CD4-positive, alpha-beta T cell treated with Interleukin-17A for 4 hours (primary cell): ENCODE measurements at regions not wholly inside any gene's neighbourhood (a gene's known extent, or its start where the extent isn't known, plus 50 kb on each side); places are given as distances from the start of the nearest gene placed in this dataset.
A peak's percentile ranks its signal among the peaks of the same experiment; 100 is the strongest.

ENCODE experiments used
- DNase-seq: peaks from one replicate; pipeline ENCODE4 v3.0.0-alpha.2; 2020; ENCODE audit warnings: mixed read lengths

DNA sequence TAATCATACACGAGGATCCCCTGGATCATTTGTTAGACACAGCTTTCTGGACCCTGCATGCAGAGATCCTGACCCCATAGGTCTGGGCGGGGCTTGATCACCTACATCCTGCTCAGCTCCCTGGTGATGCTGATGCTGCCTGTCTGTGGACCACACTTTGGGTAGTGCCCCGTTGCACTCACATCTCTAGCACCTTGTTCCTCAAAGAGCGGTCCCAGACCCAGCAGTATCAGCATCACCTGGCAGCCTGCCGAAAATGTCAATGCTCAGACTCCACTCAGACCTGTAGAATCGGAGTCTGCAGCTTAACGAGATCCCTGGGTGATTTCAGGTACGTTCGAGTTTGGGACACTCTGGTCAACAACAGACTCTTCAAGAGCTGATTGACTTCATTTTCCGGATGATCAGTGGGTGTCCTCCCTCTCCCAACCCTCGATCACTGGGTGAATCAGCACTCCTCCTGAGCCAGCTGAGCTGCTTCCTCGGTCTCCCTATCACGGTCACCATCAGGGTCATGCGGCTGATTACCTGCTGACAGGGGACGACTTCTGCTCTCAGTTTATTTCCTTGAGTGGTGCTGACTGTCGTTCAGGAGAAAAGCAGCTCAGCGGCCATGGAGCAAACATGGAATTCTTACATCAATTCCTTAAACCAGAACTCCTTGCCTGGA lies 150.6 kb upstream of the RAB12 start:
- DNase-seq: no peak

GRCh38 chr18:8460748-8461147 lies 148.5 kb upstream of the RAB12 start:
- DNase-seq: no peak

- DNase-seq: no peak
Measured at GRCh38 chr18:8461544-8461943, 147.7 kb upstream of the RAB12 start.

GRCh38 chr18:8462651-8463185 lies 146.5 kb upstream of the RAB12 start:
- DNase-seq: no peak

GRCh38 chr18:8463791-8464190 lies 145.4 kb upstream of the RAB12 start:
- no peak for DNase-seq

- DNase-seq: no peak
Measured at GRCh38 chr18:8468191-8468590, 141.0 kb upstream of the RAB12 start.

DNA sequence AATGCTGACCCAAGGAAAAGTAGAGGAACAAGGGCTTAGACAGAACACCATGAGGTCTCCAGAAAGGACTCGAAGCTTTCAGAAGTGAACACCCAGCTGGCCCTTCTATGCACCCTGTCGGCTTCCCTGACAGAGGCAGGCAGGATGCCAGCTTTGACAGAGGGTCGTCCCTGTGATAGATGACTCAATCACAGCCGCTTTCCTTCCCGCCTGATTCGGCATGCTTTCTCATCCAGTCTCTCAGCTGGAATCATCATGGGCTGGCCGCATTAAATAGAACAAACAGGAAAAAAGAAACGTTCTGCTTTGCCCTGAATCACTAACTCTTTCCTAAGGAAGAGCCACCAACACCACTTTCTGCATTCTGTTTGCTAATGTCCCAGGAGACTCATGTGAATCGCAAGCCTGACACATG lies 140.3 kb upstream of the RAB12 start:
- DNase-seq: no peak

DNA sequence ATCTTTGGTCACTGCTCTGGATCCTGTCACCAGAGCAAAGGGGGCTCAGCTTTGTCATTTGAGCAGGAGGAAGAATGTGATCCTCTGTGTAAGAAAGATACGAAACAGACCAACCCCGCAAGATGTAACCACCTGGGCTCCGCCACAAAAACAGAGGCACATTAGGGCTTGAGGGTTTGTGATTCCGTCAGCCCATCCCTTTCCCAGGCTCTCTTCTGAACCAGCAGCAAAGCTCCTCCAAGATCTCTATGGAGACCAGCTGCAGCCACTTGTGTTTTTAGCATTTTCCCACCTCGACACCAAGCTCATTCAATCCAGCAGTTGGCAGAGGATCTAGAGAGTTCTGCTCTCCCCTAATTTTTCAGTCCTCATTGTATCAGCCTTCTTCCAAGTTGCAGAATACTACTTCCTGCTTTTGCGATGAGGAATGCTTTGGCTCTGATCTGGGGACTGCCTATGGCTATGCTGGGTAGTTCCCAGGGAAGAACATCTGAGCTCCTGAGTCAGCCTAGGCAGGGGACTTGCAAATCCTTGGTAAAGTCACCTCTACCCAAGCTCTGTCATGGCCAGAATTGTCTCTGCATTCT lies 139.6 kb upstream of the RAB12 start:
- DNase-seq: no peak

- DNase-seq: no peak
Measured at GRCh38 chr18:8471372-8471771, 137.9 kb upstream of the RAB12 start.

DNA sequence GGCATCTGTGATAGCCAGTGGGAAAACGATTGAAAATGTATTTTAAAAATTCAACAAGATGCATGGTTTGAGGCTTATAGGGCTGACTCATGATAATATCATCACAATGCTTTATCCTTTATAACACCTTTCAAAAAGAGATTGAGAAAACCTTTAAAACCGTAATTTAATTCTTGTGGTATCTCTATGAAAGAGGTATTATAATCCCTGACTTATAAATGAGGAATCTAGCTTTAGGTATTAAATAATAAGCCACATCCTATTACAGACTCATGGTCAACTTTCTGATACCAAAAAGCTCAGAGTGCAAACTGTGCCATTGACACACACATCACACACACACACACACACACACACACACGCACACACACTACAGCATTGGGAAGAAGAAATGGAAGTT lies 134.6 kb upstream of the RAB12 start:
- no peak for DNase-seq

DNA sequence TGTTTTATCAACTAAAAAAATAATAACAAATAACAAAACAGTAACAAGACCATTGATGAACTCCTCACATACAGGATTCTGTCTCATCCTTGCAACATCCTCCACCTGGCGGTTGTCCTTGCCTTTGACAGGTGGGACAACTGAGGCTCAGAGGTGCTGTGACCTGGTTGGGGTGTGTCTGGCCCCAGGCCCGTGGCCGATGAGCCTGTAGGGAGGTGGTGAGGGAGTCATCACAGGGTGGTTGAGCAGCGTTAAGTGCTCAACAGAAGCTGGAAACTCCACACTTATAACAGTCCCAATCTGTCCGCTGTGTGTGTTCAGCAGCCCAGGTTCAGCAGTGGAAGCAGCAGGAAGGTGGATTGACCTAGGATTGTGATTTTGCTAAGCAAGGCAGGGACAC lies 131.6 kb upstream of the RAB12 start:
- no peak for DNase-seq

DNA sequence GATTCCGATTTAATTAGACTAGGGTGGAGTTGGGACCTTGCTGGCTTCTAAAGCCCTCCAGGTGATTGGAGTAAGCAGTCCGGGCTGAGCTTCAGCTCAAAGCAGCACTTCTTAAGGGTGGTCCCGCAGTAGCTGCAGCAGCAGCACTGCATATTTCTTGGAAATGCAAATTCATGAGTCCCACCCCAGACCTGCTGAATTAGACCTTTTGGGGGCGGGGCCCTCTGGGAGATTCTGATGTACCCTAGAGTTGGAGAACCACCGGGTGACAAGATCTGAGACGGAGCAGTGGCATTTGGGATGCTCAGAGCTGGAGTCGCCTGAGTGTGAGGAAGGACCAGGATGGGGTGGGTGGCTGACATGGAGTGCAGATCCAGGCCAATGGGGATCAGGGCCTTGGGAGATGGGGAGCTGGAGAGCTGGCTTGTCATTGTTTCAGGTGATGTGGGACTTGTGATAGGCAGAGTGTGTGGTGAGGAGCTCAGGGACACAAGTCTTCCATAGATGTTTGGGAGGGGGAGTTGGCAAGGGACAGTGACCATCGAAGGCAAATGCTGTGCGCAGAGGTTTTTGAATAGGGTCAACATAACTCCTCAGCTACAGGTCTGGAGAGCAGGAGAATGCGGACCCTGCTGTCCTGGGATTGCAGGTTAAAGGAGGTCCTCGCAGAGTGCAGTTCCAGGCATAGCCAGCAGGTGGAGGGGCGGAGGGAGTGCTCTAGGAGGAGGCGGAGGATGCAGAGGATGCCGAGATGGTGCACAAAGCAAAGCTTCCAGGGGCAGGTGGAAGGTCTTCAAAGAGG lies 130.9 kb upstream of the RAB12 start:
- DNase-seq: peak; percentile 53

- no peak for DNase-seq
Measured at GRCh38 chr18:8478968-8479370, 130.3 kb upstream of the RAB12 start.

DNA sequence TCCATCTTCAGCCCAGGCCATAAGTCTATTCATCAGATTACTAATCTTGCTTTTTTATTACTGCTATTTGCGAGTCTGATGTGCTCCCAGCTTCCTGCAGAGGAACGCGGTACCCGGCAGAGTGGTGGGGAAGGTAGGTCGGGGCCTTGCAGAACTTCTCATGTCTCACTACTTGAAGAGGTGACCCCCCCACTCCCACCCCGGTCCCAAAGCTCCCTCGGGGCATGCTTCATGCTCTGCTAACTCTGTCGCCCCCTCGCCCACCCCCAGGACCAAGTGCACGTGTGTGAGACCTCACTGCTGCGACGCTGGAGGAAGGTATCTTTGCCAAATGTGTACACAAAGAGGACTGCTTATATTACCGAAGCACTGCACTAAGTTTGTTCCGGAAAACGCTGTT lies 129.4 kb upstream of the RAB12 start:
- no peak for DNase-seq

DNA sequence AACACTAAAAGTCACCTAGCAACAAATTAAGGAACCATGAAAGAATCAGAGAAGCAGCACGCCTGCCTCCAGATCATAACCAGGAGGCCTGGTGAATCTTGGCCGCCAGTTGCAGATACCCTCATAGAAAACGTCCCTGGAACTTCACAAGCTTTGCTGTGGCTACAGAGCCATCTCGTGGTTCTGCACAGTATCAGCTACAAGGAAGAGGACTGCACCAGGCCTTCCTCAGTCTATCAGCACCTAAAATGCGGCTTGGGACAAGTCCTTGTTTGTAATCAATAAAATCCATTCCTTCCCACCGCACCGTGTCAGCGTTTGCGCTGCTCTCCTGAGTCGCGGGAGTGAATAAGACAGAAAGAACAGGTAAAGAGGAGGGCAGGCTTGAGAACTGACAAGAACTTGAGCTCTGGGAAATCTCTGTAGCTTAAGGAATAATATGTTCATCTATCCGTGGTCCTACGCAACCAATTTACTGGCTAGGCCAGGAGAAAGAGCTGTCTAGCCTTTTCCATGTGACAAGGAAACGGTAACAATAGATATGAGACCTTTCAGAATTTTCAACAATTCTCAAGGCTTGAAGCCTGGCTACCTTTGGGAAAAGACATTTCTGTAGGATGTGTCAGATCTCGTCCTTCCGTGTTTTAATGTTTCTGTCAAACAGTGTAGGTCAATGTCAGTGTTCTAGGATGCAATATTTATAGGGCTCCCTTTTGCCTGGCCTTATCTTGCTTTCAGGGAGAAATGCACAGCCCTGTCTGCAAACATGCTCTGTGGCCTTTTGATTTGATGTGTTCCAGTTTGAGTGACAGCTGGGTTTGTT lies 128.5 kb upstream of the RAB12 start:
- DNase-seq: no peak

DNA sequence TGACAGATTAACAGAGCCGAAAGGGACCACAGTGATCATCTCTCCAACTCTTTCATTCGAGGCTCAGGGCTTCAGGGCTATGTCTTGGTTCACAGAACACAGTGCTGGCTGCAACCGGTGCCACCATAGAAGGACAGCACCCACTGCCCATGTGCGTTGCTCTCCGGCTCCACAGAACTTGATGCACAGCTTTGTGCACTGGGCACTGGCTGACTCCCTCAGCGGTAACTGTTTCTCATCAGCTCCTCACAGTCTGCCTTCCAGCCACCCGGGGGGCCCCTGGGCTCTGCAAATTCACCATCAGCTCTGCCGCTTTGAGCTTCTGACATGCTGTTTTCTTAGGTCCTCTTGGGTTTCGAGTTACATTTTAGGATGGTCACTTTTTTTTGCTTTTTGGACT lies 124.3 kb upstream of the RAB12 start:
- DNase-seq: no peak

- no peak for DNase-seq
Measured at GRCh38 chr18:8489761-8490160, 119.5 kb upstream of the RAB12 start.

- DNase-seq: no peak
Measured at GRCh38 chr18:8491516-8491915, 117.7 kb upstream of the RAB12 start.

DNA sequence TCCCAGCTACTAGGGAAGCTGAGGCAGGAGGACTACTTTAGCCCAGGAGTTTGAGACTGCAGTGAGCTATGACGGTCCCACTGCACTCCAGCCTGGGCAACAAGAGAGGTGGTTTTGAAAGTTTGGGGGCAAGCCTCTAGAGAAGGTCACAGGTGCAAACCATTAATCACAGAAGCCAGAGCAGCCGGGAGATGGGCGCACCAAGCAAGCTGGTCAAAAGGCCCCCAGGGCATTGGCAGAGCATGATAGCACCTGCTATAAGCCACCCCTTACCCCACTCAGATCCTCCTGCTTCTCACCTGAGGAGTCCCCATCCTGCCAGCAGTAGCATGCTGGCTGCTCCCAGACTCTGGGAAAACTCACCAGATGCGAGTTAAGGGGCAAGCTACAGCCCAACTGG lies 116.1 kb upstream of the RAB12 start:
- DNase-seq: no peak

DNA sequence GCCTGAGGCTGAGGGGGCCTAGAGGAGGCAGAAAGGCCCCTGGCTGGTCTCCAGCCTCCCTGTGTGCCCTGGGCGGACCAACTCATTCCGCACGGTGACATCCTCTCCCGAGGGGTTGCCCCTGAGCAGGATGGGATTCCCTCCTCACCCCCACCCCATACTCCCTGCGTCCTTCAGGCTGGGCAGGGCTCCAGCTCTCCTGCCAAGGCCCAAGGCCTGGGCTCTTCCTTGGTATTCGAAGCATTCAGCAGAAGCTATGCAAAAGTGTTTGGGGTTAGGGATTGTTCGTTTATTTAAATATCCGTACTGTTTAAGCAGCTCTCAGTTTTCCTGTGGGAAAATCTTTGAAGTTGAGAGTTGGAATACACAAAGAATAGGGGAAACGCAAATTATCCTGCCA lies 113.1 kb upstream of the RAB12 start:
- DNase-seq: no peak

DNA sequence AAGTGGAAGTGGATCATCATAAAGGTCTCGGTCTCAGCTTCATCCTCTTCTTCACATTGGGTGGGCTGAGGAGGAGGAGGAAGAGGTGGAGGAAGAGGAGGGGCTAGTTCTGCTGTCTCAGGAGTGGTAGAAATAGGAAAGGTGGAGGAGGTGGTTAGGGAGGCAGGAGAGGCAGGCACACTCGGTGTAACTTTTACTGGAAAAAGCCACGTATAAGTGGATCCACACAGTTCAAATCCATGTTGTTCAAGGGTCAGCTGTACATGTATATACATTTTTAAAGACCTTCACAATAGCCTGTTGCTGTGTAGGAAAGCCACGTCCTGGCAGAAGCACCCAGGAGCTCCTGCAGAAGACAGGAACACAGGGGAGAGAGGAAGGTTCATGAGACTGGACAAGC lies 110.3 kb upstream of the RAB12 start:
- no peak for DNase-seq

DNA sequence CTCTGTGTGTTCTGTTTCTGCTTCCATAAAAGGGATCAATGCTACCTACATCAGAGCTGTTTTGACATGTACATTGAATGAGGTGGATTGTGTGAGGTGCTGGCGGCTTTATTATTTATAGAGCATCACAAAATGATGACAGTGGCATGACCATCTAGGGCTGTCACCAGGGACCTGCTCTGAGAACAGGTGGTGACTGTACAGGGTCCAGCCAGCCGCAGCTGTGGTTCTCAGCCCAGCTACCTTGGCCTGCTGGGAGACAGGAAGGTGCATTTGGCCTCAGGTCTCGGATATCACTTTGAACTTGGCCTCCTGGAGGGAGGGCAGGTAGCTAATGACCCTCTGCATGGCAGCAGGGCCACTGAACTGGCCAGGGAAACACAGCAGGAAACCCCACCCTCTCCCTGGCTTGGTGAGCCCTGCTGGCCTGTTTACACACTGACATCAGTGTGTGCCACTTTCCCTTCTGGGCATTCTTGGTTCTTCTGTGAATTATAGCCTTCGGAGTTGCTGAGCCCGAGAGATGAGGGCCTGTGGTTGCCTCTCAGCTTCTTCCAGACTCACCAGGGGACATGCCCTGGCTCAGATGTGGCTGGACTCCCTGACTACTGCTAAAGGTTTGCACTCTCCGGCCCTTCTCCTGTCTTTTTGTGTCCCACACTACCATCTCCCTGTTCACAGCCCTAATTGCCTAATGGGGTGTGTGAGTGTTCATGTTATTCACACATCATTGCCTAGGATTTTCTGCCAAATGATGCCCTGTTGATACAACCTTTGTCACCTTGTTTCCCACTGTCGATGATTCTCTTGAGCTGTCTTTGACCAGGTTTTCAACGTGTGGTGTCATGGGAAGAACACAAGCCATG lies 109.2 kb upstream of the RAB12 start:
- DNase-seq: no peak
